GM06990 (cell line): ENCODE measurements at regions not wholly inside any gene's neighbourhood (a gene's known extent, or its start where the extent isn't known, plus 50 kb on each side); places are given as distances from the start of the nearest gene placed in this dataset.

ENCODE experiments used
- DNase-seq: peaks from one replicate; pipeline ENCODE4 v3.0.0-alpha.2; 2011; ENCODE audit not compliant: insufficient read length; ENCODE audit errors: extremely low read depth
- H3K27me3 ChIP-seq: replicated peaks from 2 replicates; pipeline ENCODE4 v1.6.0; 2011; ENCODE audit warnings: low read length; ENCODE audit not compliant: control insufficient read depth, insufficient read depth
- H3K36me3 ChIP-seq: 2 replicates; pipeline ENCODE4 v1.5.1; 2011; ENCODE audit warnings: low read length; ENCODE audit not compliant: control insufficient read depth, insufficient read depth
- H3K4me3 ChIP-seq: replicated peaks from 2 replicates; pipeline ENCODE4 v1.5.1; 2011; ENCODE audit warnings: low read depth, mild to moderate bottlenecking, control low read depth, low read length
- TF ChIP-seq, protein P1 (sequence below): IDR thresholded peaks from 2 replicates; pipeline ENCODE4 v1.5.1; 2011; ENCODE audit warnings: low read length, control low read depth, mild to moderate bottlenecking, inconsistent platforms; ENCODE audit not compliant: insufficient read depth, poor library complexity, severe bottlenecking

- DNase-seq: peak; percentile 69
- TF ChIP-seq, protein P1, sequence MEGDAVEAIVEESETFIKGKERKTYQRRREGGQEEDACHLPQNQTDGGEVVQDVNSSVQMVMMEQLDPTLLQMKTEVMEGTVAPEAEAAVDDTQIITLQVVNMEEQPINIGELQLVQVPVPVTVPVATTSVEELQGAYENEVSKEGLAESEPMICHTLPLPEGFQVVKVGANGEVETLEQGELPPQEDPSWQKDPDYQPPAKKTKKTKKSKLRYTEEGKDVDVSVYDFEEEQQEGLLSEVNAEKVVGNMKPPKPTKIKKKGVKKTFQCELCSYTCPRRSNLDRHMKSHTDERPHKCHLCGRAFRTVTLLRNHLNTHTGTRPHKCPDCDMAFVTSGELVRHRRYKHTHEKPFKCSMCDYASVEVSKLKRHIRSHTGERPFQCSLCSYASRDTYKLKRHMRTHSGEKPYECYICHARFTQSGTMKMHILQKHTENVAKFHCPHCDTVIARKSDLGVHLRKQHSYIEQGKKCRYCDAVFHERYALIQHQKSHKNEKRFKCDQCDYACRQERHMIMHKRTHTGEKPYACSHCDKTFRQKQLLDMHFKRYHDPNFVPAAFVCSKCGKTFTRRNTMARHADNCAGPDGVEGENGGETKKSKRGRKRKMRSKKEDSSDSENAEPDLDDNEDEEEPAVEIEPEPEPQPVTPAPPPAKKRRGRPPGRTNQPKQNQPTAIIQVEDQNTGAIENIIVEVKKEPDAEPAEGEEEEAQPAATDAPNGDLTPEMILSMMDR: peak; percentile 83
- Histone ChIP-seq H3K4me3 (no peak overlapping the region), H3K27me3 (no peaks in the 10 kb centered on the region), H3K36me3 (no peaks in the 10 kb centered on the region)
Measured at GRCh38 chr18:59837586-59837985, 62.2 kb upstream of the PMAIP1 start.

DNA sequence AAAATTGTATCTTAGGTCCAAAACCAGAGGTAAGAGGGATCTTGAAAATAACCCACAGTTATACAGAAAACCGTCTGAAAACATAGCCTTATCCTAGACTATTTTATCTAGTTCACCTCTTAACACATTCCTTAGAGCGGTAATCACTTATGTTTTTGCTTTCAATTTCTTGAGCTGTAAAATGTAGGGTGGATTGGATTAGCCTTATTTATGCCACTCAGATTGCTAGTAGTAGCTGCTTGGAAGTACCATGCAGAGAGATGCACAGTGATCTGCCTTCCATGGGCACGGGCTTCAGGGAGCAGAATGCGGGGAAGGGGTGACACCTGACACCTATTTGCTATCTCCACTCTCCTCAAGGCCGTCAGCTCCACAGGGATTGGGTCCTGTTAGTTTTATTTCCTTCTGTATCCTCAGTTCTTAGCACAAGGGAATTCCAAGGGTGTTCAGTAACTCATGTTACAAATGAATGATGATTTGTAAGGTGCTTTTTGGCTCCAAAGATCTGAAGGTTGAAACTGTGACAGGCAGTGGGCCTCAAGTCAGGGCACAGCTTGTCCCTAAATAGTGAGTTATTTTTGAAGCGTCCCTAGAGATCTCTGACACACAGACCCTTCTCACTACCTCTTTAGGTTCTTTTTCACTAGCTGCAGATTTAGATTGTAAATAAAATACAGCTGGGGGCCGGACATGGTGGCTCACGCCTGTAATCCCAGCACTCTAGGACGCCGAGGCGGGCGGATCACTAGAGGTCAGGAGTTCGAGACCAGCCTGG is 64.0 kb upstream of the PMAIP1 start:
- TF ChIP-seq, protein P1: no peak
- peak; percentile 64 for DNase-seq
- Histone ChIP-seq H3K27me3 (no peaks in the 10 kb centered on the region), H3K36me3 (no peaks in the 10 kb centered on the region), H3K4me3 (peak overlapping the region; percentile 36)

DNA sequence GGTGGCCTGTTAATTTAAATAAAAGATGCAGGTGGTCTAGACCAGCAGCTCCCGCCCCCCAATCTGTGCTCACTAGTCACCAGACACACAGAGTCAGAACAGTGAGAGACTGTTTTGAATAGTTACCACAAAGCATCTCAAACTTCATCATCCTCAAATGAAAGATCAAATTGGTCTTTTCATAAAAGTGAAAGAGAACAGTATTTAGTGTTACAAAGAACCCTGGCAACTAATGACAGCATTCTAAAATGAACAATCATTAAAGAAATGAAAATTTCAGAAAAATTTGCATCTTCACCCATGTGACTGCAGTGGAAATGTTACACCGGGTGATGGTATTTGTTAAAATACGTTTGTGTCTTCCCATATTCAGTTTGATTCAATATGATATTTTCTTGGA is 65.5 kb upstream of the PMAIP1 start:
- H3K27me3 ChIP-seq: no peaks in the 10 kb centered on the region
- DNase-seq: no peak
- TF ChIP-seq, protein P1: no peak
- H3K4me3 ChIP-seq: peak overlapping the region; percentile 20
- no peaks in the 10 kb centered on the region for H3K36me3 ChIP-seq

GRCh38 chr18:59833785-59834184 is 66.0 kb upstream of the PMAIP1 start:
- TF ChIP-seq, protein P1: no peak
- no peak for DNase-seq
- Histone ChIP-seq H3K27me3 (no peaks in the 10 kb centered on the region), H3K4me3 (peak overlapping the region; percentile 20), H3K36me3 (no peaks in the 10 kb centered on the region)

DNA sequence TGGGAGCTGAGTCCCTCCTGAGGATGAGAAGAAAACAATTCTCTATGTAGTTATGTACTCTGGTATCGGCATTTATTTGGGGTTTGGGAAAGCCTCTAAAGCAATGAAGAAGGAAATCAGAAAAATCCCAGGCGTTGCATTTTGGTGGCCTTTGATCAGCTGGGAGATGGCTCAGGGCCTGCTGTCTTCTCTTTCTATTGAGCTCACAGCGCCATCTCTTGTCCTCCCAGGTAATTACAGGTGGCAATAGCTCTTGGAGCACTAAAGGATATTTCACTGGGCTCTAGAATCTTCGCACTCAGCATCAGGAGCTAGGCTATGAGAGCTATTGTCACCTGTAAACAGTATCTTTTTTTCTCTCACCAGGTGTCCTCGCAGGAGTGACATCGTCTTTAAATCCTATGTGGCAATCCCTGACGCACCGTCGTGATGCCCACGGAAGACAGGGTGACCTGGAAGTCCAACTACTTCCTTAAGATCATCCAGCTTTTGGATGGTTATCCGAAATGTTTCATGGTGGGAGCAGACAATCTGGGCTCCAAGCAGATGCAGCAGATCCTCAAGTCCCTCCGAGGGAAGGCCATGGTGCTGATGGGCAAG is 76.1 kb upstream of the PMAIP1 start:
- Histone ChIP-seq H3K27me3 (no peaks in the 10 kb centered on the region), H3K4me3 (no peak overlapping the region), H3K36me3 (no peaks in the 10 kb centered on the region)
- DNase-seq: no peak
- TF ChIP-seq, protein P1: peak; percentile 71
